ENCODE measurements at regions not wholly inside any gene's neighbourhood (a gene's known extent, or its start where the extent isn't known, plus 50 kb on each side); places are given as distances from the start of the nearest gene placed in this dataset.

GRCh38 chr9:96140296-96141127, 161.5 kb downstream of the HSD17B3 start:
- peak; percentile 24 for DNase-seq (ENCODE audit: low read depth)
- TF ChIP-seq CTCF (conservative IDR thresholded peaks at IDR 0.05; ENCODE audit: low read depth, low read length), result no peak
- peak overlapping the region; percentile 0 for H3K4me3 ChIP-seq (ENCODE audit: low read depth, low read length)

GRCh38 chr9:96139592-96140295, 162.2 kb downstream of the HSD17B3 start:
- H3K4me3 ChIP-seq (ENCODE audit: low read depth, low read length), result peak overlapping the region; percentile 18
- DNase-seq (ENCODE audit: low read depth), result peak; percentile 93

GRCh38 chr9:96138616-96139015, 163.4 kb downstream of the HSD17B3 start:
- no peak for DNase-seq (ENCODE audit: low read depth)
- no peak overlapping the region for H3K4me3 ChIP-seq (ENCODE audit: low read depth, low read length)
- TF ChIP-seq CTCF (conservative IDR thresholded peaks at IDR 0.05; ENCODE audit: low read depth, low read length), result no peak

More at GRCh38 chr9:96139592-96140295, 162.2 kb downstream of the HSD17B3 start:
- TF ChIP-seq CTCF (conservative IDR thresholded peaks at IDR 0.05; ENCODE audit: low read depth, low read length), result no peak

- TF ChIP-seq CTCF (conservative IDR thresholded peaks at IDR 0.05; ENCODE audit: low read depth, low read length), result no peak
- peak; percentile 47 for DNase-seq (ENCODE audit: low read depth)
- H3K4me3 ChIP-seq (ENCODE audit: low read depth, low read length), result peak overlapping the region; percentile 36
These were observed 164.1 kb downstream of the HSD17B3 start for GRCh38 chr9:96137671-96138429.

GRCh38 chr9:96136992-96137670, 164.8 kb downstream of the HSD17B3 start:
- peak overlapping the region; percentile 36 for H3K4me3 ChIP-seq (ENCODE audit: low read depth, low read length)
- DNase-seq (ENCODE audit: low read depth), result peak; percentile 89
- no peak for TF ChIP-seq CTCF (conservative IDR thresholded peaks at IDR 0.05; ENCODE audit: low read depth, low read length)

- no peak for DNase-seq (ENCODE audit: low read depth)
- H3K4me3 ChIP-seq (ENCODE audit: low read depth, low read length), result no peak overlapping the region
- no peak for TF ChIP-seq CTCF (conservative IDR thresholded peaks at IDR 0.05; ENCODE audit: low read depth, low read length)
These were observed 166.2 kb downstream of the HSD17B3 start for GRCh38 chr9:96135753-96136290.

Data from choroid plexus epithelial cell (primary cell).